ENCODE measurements at regions not wholly inside any gene's neighbourhood (a gene's known extent, or its start where the extent isn't known, plus 50 kb on each side); places are given as distances from the start of the nearest gene placed in this dataset.

GRCh38 chr14:22513066-22513812 lies 75.8 kb downstream of the DAD1 start:
- no peak for TF ChIP-seq FOXP2 (optimal IDR thresholded peaks at IDR 0.05; ENCODE audit: borderline replicate concordance, extremely low read depth, extremely low read length, insufficient read depth)

GRCh38 chr14:22512106-22512814 lies 76.8 kb downstream of the DAD1 start:
- no peak for TF ChIP-seq POLR2AphosphoS5 (IDR thresholded peaks at IDR 0.05; ENCODE audit: low read depth, low read length)
- no peak for TF ChIP-seq FOXP2 (optimal IDR thresholded peaks at IDR 0.05; ENCODE audit: borderline replicate concordance, extremely low read depth, extremely low read length, insufficient read depth)
- no peak for TF ChIP-seq TAF1 (IDR thresholded peaks at IDR 0.05; ENCODE audit: borderline replicate concordance, insufficient read depth, low read length)
- no peak for TF ChIP-seq REST (IDR thresholded peaks at IDR 0.05; ENCODE audit: insufficient read depth in 1 of 2, low read depth in 2 of 2, low read length in 2 of 2)
- TF ChIP-seq SIN3A (IDR thresholded peaks at IDR 0.05; ENCODE audit: borderline replicate concordance, insufficient read depth, low read length) = no peak

GRCh38 chr14:22510527-22511110 lies 78.4 kb downstream of the DAD1 start:
- TF ChIP-seq REST (IDR thresholded peaks at IDR 0.05; ENCODE audit: insufficient read depth in 1 of 2, low read depth in 2 of 2, low read length in 2 of 2) (no peak), FOXP2 (optimal IDR thresholded peaks at IDR 0.05; ENCODE audit: borderline replicate concordance, extremely low read depth, extremely low read length, insufficient read depth) (no peak), TAF1 (IDR thresholded peaks at IDR 0.05; ENCODE audit: borderline replicate concordance, insufficient read depth, low read length) (no peak), POLR2AphosphoS5 (IDR thresholded peaks at IDR 0.05; ENCODE audit: low read depth, low read length) (no peak), SIN3A (IDR thresholded peaks at IDR 0.05; ENCODE audit: borderline replicate concordance, insufficient read depth, low read length) (no peak)

GRCh38 chr14:22509751-22510300 lies 79.2 kb downstream of the DAD1 start:
- TF ChIP-seq FOXP2 (optimal IDR thresholded peaks at IDR 0.05; ENCODE audit: borderline replicate concordance, extremely low read depth, extremely low read length, insufficient read depth) (no peak), TAF1 (IDR thresholded peaks at IDR 0.05; ENCODE audit: borderline replicate concordance, insufficient read depth, low read length) (no peak)

GRCh38 chr14:22509036-22509709 lies 79.9 kb downstream of the DAD1 start:
- TF ChIP-seq SIN3A (IDR thresholded peaks at IDR 0.05; ENCODE audit: borderline replicate concordance, insufficient read depth, low read length) (no peak), TAF1 (IDR thresholded peaks at IDR 0.05; ENCODE audit: borderline replicate concordance, insufficient read depth, low read length) (no peak), REST (IDR thresholded peaks at IDR 0.05; ENCODE audit: insufficient read depth in 1 of 2, low read depth in 2 of 2, low read length in 2 of 2) (no peak), POLR2AphosphoS5 (IDR thresholded peaks at IDR 0.05; ENCODE audit: low read depth, low read length) (no peak), FOXP2 (optimal IDR thresholded peaks at IDR 0.05; ENCODE audit: borderline replicate concordance, extremely low read depth, extremely low read length, insufficient read depth) (no peak)

Data from PFSK-1 (cell line).